ENCODE measurements at regions not wholly inside any gene's neighbourhood (a gene's known extent, or its start where the extent isn't known, plus 50 kb on each side); places are given as distances from the start of the nearest gene placed in this dataset.

DNA sequence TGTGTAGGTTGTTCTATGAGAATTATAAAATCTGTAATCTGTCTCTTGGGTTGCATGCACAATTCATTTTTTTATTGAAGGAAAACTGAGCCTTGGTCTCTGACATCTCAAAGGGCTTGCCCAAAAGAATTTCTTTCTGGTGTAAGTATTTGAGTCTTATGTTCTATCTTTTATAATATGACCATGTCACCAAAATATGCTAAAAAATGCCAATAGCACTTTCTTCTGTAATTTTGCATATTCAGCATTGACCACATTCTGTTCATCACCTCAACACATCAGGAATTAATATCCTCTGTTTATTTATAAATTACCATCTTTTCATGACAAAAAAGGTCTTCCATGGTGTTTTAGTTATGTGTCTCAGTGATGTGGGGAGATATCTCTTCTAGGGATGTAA, 268.7 kb upstream of the TCF4 start:
- no peak for DNase-seq

DNA sequence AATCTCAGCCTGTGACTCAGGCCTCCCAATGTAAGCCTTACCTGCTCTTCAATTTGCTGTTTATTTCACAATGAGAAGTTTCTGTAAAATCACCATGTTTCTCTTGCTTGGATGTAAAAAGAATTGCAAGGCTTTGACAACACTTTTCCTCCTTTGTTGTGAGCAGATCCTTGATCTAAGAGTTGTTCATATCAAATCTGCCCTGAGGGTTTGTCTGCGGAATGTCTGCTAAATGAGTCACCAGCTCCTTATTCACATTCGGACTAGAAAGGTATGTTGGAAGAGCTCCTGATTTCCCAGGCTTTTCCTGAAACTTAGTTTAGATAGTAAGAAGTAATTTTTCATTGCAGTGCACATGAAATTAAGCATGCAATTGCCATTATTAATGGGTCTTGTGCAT, 268.2 kb upstream of the TCF4 start:
- no peak for DNase-seq

DNA sequence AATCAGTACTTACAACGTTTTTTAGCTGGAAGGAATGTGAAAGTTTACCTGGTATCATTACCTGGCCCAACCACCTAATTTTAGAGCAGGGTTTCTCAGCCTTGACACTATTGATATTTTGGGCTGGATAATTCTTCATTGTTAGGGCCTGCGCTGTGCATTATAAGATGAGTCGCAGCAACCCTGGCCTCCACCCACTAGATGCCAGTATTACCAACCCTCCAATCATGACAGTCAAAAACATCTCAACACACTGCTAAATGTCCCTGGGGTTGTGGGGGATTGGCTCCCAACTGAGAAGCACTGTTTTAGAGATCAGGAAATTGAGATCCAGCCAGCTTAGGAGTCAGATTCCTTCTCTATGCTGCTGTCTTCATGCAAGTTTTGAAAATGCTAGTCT, 265.3 kb upstream of the TCF4 start:
- no peak for DNase-seq

DNA sequence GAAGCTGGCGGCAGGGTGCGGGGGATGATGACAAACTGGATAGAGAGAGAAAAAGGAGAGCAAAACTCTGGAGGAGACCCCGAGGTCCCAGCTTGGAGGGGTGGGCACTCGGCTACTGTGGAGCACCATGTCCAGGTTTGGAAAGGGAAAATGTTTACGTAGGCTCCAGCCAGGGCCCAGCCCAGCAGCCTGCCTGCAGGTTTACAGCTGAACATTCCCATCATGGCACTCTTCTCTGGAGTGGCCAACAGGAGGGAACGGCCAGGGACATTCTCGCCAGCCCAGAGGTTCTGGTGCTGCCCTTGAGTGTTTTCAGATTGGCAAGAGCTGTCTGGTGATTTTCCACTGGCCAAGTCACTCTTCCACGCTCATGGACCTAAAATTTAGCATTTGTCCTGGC, 262.9 kb upstream of the TCF4 start:
- no peak for DNase-seq

DNA sequence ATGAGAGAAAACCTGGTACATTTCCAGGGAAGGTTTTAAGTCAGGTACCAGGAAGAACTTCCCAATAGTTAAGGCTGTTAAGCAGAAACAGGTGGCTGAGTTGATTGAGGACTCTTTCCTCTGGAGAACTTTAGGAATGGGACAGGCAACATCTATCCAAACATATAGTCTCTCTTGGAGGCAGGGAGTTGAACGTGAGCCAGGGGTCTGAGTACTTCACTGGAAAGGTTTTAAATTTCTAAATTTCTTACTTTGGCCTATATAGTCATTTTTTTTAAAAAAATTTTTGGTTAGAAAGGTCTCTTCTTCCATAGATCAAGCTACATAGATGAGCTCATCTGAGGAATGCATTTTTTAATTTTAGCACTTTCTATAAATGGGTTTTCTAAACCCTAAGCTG, 261.4 kb upstream of the TCF4 start:
- DNase-seq = no peak

DNA sequence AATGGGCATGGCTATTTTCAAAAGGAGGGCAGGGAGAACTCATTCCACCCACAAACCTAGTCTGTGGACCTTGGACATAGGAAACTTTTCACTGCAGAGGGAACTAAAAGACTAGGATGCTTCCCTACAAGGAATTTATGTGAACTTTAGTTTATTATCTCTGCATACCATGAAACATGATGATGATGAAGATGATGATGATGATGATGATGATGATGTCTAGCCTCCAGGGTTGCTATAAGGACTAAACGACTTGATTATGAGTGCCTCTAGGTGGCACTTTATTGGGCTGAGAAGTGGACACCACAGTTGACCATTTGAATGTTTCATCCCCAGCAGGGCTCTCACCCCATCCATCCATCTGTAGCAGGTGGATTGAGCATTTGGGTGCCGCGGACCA, 260.0 kb upstream of the TCF4 start:
- no peak for DNase-seq

DNA sequence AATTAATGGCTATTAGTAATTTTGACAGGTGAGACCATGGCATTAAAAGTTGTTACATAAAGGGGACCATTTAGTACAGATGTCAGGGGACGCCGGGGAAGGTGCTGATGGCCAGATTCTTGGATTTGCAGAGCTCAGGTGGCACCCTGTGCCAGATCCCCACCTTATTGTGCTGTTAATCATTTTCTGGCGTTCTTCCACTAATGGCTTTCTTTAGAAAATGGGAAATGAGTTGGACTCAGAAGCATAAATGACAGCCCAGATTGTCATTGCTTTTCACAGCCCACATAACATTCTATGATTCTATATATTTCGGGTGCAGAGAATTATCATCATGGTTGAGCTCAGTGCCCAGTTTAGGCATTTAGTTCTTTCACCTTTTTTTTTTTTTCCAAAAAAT, 257.2 kb upstream of the TCF4 start:
- no peak for DNase-seq

DNA sequence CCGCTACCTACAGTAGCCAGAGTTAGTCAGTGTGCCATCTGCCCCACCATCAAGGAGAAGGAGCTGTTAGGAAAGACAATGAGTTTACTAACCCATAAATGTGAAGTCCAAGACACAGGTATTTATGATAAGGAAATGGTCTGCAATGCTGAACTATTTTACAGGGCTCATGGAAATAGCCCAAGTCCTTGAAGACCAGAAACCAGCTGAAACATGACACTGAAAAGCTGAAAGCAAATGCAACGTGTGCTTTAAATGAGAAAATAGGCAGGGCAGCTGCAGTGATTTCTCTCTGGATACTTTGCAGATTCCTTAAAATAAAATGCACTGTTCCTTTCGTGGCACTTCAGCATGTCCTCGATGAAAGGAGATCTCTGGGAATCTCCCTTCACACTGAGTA, 256.4 kb upstream of the TCF4 start:
- DNase-seq = no peak

DNA sequence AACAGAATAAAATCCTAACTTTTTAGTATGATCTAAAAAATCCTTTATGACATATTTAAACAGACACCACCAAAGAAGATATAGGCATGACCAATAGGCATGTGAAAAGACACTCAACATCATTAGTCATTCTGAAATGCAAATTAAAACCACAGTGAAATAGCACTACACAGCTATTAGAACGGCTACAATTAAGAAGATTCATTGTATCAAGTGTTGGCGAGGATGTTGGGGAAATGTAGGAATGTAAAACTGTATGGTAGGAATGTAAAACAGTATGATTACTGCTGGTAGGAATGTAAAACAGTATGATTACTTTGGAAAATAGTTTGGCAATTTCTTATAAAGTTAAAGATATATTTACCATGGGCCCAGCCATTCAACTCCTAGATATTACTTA, 253.3 kb upstream of the TCF4 start:
- DNase-seq = no peak

DNA sequence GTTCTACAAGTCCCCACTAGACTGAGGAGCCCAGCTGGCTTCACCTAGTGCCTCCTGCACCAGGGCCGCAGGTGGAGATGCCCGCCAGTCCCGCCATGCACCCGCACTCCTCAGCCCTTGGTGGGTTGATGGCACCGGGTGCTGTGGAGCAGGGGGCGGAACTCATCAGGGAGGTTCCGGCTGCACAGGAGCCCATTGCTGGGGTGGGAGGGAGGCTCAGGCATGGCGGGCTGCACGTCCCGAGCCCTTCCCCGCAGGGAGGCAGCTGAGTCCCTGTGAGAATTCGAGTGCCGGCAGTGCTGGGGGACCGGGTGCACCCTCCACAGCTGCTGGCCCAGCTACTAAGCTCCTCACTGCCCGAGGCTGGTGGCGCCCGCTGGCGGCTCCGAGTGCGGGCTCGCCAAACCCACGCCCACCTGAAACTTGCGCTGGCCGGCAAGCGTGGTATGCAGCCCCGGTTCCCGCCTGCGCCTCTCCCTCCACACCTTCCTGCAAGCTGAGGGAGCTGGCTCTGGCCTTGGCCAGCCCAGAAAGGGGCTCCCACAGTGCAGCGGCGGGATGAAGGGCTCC, 252.7 kb upstream of the TCF4 start:
- no peak for DNase-seq

DNA sequence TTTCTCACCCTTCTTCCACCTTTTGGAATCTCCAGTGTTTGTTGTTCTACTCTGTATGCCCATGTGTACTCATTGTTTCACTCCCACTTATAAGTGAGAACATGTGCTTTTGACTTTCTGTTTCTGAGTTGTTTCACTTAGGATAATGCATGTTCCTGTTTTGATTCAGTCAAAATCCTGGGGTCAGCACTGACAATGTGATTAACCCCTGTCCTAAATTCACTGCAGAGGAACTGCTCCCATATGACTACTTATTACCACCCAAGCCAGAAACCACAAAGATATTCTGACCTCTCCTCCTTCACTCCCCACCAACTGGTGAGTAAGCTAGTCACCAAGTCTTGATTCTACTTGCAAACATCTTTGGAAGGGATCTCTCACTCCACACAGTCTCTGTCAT, 251.4 kb upstream of the TCF4 start:
- no peak for DNase-seq

DNA sequence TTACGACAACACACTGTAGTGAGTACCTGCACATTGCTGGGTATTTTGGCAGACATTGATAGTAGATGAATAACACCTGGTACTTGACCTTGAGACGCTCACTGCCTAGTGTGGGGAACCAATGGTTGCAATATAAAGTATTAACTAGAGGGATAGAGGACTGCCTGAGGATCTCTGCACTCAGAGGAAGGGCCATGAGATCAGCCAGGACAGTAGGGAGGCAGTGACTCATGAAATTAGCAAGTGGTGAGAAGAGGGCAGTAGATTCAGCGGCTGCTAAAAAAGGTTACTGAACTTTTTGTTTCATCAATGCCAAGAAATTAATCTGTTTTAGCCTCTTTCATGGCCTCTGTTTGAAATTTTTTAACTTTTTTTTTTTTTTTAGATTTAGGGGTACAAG, 250.8 kb upstream of the TCF4 start:
- DNase-seq = no peak

DNA sequence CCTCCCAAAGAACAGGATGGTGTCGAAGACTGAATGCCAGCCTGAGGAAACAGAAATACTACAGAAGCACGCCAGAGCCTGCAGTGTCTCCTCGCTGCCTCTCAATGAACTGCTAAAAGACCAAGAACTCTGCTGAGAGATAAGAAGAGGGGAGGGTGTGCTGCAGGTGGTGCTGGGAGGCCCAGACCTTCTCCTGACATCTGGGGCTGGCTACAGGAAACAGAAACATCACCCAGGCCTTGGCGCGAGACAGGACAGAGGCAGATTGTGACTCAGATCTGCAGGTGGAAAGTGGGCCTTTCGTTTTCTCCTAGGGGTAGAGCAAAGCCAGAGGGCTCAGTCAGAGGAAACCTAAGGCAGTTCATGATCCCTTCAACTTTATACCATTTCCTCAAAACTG, 250.3 kb upstream of the TCF4 start:
- no peak for DNase-seq

DNA sequence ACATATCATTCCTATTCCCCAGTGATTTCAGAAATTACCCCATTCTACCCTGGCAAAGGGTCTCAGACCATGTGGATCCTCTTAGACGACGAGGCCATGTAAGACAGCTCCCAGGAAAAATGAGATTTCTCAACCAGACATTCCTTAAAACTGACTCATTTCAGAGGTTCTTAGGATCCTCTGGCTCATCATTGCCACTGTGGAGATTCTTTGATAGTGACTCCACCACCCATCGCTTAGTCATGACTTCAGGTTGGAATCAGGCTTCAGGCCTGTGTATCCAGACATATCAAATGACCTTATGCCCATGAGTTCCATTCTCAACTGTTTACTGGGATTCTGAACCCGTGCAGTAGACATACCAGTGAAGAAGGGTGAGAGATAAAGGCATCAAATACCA, 245.6 kb upstream of the TCF4 start:
- DNase-seq = no peak

DNA sequence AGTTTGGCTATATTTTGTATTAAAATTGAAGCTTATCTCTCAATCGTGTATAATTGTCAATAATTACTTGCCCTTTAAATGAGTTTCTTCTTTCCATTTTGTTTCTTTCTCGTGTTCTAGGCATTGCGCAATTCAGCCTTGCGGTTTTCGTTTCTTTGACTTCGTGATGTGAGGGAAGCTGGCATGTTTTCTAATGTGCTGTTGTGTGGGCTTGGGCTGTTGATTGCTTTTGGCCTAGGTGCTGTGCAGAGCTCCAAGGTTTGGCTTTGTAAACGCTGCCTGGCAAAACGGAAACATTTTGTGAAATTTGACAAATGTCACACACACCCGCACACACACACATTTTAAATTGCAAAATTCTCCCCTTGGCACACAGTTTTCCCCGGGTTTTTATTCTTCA, 242.6 kb upstream of the TCF4 start:
- no peak for DNase-seq

DNA sequence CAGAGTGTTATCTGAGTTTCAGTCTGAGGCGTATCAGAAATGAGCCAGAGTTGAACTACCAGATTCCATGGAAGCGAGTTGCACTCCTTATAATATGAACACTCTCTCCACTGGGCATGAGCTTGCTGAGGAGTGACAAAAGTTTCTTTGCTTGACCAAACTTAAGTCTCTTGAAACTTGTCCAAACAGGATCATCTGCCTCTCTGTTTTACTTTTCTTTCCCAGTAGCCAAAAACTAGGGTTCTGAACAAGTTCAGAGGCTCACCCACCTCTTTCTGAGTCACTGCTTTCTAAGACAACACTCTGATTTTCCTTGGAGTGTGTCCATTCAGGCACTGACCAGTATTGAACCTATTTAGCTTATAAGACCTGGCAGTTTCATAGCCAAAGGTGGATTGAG, 233.2 kb upstream of the TCF4 start:
- DNase-seq = no peak

DNA sequence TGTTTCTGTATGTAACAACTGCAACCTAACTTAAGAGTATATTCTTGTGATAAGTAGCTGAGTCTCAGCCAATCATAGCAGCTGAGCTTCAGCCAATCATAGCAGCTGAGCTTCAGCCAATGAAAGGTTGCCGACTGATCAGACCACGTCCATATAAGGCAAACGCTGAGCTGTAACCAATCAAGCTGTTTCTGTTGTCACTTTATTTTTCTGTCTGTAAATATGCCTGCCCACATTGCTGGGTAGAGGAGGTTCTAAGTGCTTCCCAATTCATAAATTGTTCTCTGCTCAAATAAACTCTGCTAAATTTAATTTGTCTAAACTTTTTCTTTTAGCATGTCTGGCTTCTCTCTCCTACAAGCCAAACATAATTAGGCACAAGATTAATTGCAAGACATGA, 231.5 kb upstream of the TCF4 start:
- DNase-seq = no peak

DNA sequence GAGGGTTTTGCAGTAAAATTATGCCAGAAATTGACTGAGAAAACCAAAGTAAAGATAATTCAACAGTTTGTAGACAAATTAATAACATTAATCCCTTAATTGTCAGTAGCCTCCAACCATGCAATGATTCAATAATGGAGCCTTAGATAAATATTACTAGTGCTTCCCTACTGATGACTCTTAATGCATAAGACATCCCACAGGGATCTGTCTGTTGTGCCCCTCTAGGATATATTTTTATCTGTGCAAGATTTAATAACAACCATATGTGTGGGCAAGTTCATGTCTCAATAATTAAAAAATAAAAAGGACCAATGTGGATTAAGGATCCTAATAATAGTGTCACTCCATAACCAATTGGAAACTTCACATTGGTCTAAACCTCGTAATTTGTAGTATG, 230.3 kb upstream of the TCF4 start:
- DNase-seq = no peak

DNA sequence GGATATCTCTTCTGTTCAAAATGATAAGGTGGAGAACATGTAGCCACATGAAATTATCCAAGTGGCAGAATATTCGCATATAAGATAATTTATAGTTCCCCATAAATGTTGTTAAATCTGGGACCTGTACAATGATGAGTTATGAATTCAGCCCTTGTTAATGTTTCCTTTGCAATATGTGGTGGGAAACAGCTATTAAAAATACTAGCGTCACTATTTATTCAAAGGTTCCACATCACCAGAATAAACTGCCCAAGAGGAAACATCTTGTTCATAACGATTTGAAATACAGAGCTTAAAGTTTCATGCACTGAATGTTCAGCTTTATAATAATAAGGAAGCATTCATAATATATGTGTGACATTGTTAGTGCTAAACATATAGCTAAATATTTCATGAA, 223.9 kb upstream of the TCF4 start:
- no peak for DNase-seq

DNA sequence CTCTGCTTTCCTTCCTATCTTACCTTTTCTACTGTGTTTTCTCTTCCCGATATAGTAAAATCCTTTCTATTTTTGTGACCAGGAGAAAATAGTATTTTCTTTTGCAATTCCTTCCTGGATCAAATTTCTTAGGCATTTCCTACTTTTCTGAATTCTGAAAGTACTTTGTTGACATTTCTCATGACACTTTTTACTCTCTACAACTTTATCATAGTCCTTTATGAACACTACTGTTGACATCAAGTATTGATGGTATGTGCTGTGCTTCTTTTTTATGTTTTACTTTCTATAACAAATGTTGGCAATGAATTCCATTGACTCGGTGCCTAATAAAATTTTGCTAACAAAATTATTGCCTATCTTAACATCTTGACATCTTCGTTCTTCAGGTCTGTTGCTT, 217.7 kb upstream of the TCF4 start:
- DNase-seq = no peak

DNA sequence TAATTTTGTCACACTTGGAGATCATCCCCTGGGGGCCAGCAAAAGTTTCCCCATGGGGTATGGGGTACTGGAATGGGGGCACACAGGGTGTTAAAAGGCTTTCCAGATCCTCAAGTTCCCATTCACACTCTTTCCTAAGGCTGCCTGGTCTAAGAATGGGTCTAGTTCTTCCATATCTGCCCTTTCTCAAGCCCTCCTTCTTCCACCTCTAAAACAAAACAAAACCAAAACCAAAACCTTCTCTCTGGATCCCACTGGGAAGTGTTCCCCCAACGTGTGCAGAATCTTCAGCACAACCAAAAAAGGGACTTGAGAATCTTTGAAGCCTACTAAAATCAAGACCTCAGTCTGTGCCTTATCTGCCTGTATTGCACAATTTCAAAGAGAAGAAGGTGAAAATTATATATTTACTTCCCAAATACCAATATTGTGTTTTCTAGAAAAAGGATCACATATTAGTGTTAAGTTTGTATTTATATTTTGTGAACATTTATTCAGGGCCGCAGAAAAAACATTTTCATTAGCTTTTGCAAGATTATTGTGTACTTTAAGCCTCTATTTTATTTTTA, 207.2 kb upstream of the TCF4 start:
- no peak for DNase-seq

DNA sequence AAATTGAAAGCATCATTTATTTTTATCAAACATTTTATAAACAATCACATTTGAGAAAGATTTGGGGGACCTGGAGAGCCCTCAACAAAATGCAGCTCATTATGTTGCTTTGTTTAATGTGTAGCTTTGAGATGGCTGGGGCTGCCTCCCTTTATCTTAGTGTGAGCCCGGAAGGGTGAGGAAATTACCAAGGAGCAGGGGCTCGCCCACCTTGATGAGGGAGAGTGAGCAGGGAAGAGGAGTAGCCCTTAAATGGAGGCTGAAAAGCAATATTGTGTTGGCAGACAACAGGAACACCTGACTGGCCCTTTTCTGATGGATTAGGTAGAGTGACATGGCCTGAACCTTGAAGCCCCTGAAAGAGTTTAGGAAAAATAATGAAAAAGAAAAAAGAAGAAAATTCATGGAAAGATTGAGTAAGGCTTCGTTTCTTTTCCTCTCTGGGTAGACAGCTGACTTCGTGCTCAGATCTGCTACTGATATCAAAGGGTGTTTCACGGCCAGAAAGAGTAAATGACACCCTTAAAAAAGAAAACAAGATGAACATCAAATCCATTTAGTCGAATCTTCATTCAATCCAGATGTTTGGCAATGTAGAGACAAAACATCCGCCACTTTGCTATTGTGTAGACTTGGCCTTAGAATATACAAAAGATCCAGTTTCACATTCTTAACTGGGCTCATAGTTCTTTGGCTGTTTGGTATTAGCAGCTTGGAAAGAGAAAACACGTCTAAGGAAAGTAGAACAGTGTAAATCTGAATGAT, 206.5 kb upstream of the TCF4 start:
- no peak for DNase-seq

DNA sequence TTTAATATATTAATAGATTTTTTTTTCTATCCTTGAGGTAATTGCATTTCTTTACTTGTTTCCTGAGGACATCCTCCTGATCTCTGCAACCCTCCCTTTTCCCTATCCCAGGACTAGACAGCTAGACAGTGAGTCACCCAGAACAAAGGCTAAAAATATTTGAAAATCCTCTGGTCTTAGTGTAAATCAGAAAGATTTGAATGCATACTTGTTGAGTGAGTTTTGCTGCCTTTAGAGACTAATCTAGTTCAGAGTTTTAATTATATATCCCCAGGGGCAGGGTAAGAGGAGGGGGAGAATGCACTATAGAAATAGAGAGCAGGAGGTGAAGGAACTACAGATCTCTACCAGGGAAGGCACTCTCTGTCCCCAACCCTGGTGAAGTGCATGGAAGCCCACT, 202.3 kb upstream of the TCF4 start:
- no peak for DNase-seq

All from nucleus accumbens (tissue), 56 donors.